ENCODE measurements at regions not wholly inside any gene's neighbourhood (a gene's known extent, or its start where the extent isn't known, plus 50 kb on each side); places are given as distances from the start of the nearest gene placed in this dataset.

- no peak for TF ChIP-seq GATA3 (IDR thresholded peaks at IDR 0.05; ENCODE audit: low read depth, low read length)
- no peak for TF ChIP-seq GATA2 (IDR thresholded peaks at IDR 0.05; ENCODE audit: low read depth, low read length)
These were observed 273.4 kb downstream of the CDK5RAP2 start for GRCh38 chr9:120306561-120306960.

Data from SH-SY5Y (cell line).